ENCODE measurements at regions not wholly inside any gene's neighbourhood (a gene's known extent, or its start where the extent isn't known, plus 50 kb on each side); places are given as distances from the start of the nearest gene placed in this dataset.

- DNase-seq (ENCODE audit: low read depth), result no peak
Observed at GRCh38 chr7:96927131-96927530, 78.2 kb upstream of the DLX6 start.

- no peak for DNase-seq (ENCODE audit: low read depth)
Observed at GRCh38 chr7:96928965-96929364, 76.4 kb upstream of the DLX6 start.

- DNase-seq (ENCODE audit: low read depth), result no peak
Observed at GRCh38 chr7:96931891-96932290, 73.5 kb upstream of the DLX6 start.

- DNase-seq (ENCODE audit: low read depth), result no peak
Observed at GRCh38 chr7:96933067-96933645, 72.2 kb upstream of the DLX6 start.

- DNase-seq (ENCODE audit: low read depth), result no peak
Observed at GRCh38 chr7:96936621-96937020, 68.7 kb upstream of the DLX6 start.

GRCh38 chr7:96942112-96942511 is 63.2 kb upstream of the DLX6 start:
- DNase-seq (ENCODE audit: low read depth), result no peak

- DNase-seq (ENCODE audit: low read depth), result peak; percentile 7
Observed at GRCh38 chr7:96949766-96950165, 55.6 kb upstream of the DLX6 start.

GRCh38 chr7:96952974-96953391 is 52.4 kb upstream of the DLX6 start:
- peak; percentile 46 for DNase-seq (ENCODE audit: low read depth)

- DNase-seq (ENCODE audit: low read depth), result peak; percentile 33
Observed at GRCh38 chr7:96953676-96954513, 51.5 kb upstream of the DLX6 start.

Data from EH (cell line).